KMS-11 (cell line): ENCODE measurements at regions not wholly inside any gene's neighbourhood (a gene's known extent, or its start where the extent isn't known, plus 50 kb on each side); places are given as distances from the start of the nearest gene placed in this dataset.

Experiments used
- H2AFZ ChIP-seq: fragments of 200-600 bp; sonication (generic); 2 replicates; pipeline ENCODE4 v1.6.1; 2016; ENCODE audit warnings: antibody characterized with exemption, mixed run types, low read depth
- H3K27ac ChIP-seq: fragments of 200-600 bp; sonication (generic); 2 replicates; pipeline ENCODE4 v1.6.1; 2016; ENCODE audit warnings: mild to moderate bottlenecking, mixed run types
- H3K27me3 ChIP-seq: fragments of 200-600 bp; sonication (generic); 2 replicates; pipeline ENCODE4 v1.6.1; 2017; ENCODE audit warnings: mild to moderate bottlenecking, low read depth, mixed run types, moderate library complexity; ENCODE audit not compliant: insufficient read depth
- H3K36me3 ChIP-seq: fragments of 200-600 bp; sonication (generic); 2 replicates; pipeline ENCODE4 v1.6.1; 2017; ENCODE audit warnings: mild to moderate bottlenecking, mixed run types; ENCODE audit not compliant: insufficient read depth
- H3K4me1 ChIP-seq: fragments of 200-600 bp; sonication (generic); 2 replicates; pipeline ENCODE4 v1.6.1; 2016; ENCODE audit warnings: mild to moderate bottlenecking, low read depth, mixed run types; ENCODE audit not compliant: poor library complexity, severe bottlenecking
- H3K4me2 ChIP-seq: fragments of 200-600 bp; sonication (generic); 2 replicates; pipeline ENCODE4 v1.7.0; 2016; ENCODE audit warnings: mild to moderate bottlenecking, mixed run types
- H3K4me3 ChIP-seq: fragments of 200-600 bp; sonication (generic); IDR thresholded peaks from 2 replicates; pipeline ENCODE4 v1.6.1; 2017; ENCODE audit warnings: low read depth, low read length, mixed read lengths; ENCODE audit not compliant: insufficient read depth
- H3K79me2 ChIP-seq: fragments of 200-600 bp; sonication (generic); 2 replicates; pipeline ENCODE4 v1.6.1; 2016; ENCODE audit warnings: low read depth, mixed run types; ENCODE audit not compliant: insufficient read depth
- H3K9ac ChIP-seq: fragments of 200-600 bp; sonication (generic); 2 replicates; pipeline ENCODE4 v1.6.1; 2016; ENCODE audit warnings: mild to moderate bottlenecking, mixed run types
- H4K20me1 ChIP-seq: fragments of 200-600 bp; sonication (generic); 2 replicates; pipeline ENCODE4 v1.6.1; 2016; ENCODE audit warnings: mild to moderate bottlenecking, mixed run types; ENCODE audit not compliant: insufficient read depth
- CTCF ChIP-seq: fragments of 200-600 bp; sonication (generic); conservative IDR thresholded peaks from 2 replicates; pipeline ENCODE4 v1.6.1; 2017; ENCODE audit warnings: low read depth, mild to moderate bottlenecking, antibody characterized with exemption, low read length, moderate library complexity, mixed read lengths

- Histone ChIP-seq H3K79me2 (no peaks in the 10 kb centered on the region), H3K36me3 (no peaks in the 10 kb centered on the region), H4K20me1 (no peaks in the 10 kb centered on the region), H3K27me3 (no peaks in the 10 kb centered on the region), H3K27ac (no peak overlapping the region), H2AFZ (no peak overlapping the region), H3K4me3 (no peak overlapping the region), H3K4me2 (peak overlapping the region; percentile 44), H3K9ac (no peak overlapping the region), H3K4me1 (peaks cover 38% of the 10 kb centered on the region)
- no peak for TF ChIP-seq CTCF
These were observed 101.8 kb downstream of the TNFAIP3 start for GRCh38 chr6:137968901-137969300.

- Histone ChIP-seq H2AFZ (no peak overlapping the region), H3K4me3 (no peak overlapping the region), H3K27me3 (no peaks in the 10 kb centered on the region), H3K4me1 (peaks cover 39% of the 10 kb centered on the region), H3K9ac (no peak overlapping the region), H4K20me1 (no peaks in the 10 kb centered on the region), H3K79me2 (no peaks in the 10 kb centered on the region), H3K4me2 (no peak overlapping the region), H3K36me3 (no peaks in the 10 kb centered on the region), H3K27ac (no peak overlapping the region)
- TF ChIP-seq CTCF = no peak
These were observed 102.8 kb downstream of the TNFAIP3 start for GRCh38 chr6:137969874-137970273.

- Histone ChIP-seq H3K4me1 (peaks cover 39% of the 10 kb centered on the region), H3K27me3 (no peaks in the 10 kb centered on the region), H3K9ac (no peak overlapping the region), H2AFZ (no peak overlapping the region), H3K4me3 (no peak overlapping the region), H3K27ac (no peak overlapping the region), H3K4me2 (no peak overlapping the region), H4K20me1 (no peaks in the 10 kb centered on the region), H3K36me3 (no peaks in the 10 kb centered on the region), H3K79me2 (no peaks in the 10 kb centered on the region)
- no peak for TF ChIP-seq CTCF
These were observed 103.3 kb downstream of the TNFAIP3 start for GRCh38 chr6:137970368-137970767.

GRCh38 chr6:137973201-137973600 lies 106.1 kb downstream of the TNFAIP3 start:
- Histone ChIP-seq H3K79me2 (no peaks in the 10 kb centered on the region), H2AFZ (no peak overlapping the region), H3K4me2 (no peak overlapping the region), H3K9ac (no peak overlapping the region), H3K27me3 (no peaks in the 10 kb centered on the region), H3K4me3 (no peak overlapping the region), H3K36me3 (no peaks in the 10 kb centered on the region), H3K27ac (no peak overlapping the region), H4K20me1 (no peaks in the 10 kb centered on the region), H3K4me1 (peaks cover 47% of the 10 kb centered on the region)
- no peak for TF ChIP-seq CTCF
